H1 (cell line): ENCODE measurements at regions not wholly inside any gene's neighbourhood (a gene's known extent, or its start where the extent isn't known, plus 50 kb on each side); places are given as distances from the start of the nearest gene placed in this dataset.

Source experiments
- ATF3 ChIP-seq: IDR thresholded peaks from 2 replicates; pipeline ENCODE4 v1.6.1; 2011; ENCODE audit warnings: low read depth, mild to moderate bottlenecking, low read length; ENCODE audit not compliant: insufficient read depth
- NANOG ChIP-seq: IDR thresholded peaks from 2 replicates; pipeline ENCODE4 v1.6.1; 2011; ENCODE audit warnings: low read length, low read depth, mild to moderate bottlenecking, inconsistent platforms; ENCODE audit not compliant: insufficient read depth, poor library complexity, severe bottlenecking
- POLR2AphosphoS5 ChIP-seq: IDR thresholded peaks from 2 replicates; pipeline ENCODE4 v1.6.1; 2011; ENCODE audit warnings: low read depth, low read length
- RAD21 ChIP-seq, 2 experiments: IDR thresholded peaks in 1 of 2; conservative IDR thresholded peaks in 1 of 2; 2 replicates each; pipeline ENCODE4 v1.6.1; 2011; ENCODE audit warnings: low read depth in 2 of 2, low read length in 2 of 2, improper control_type of control experiment in 1 of 2, inconsistent platforms in 1 of 2, mild to moderate bottlenecking in 1 of 2, moderate library complexity in 1 of 2
- TEAD4 ChIP-seq: IDR thresholded peaks from 2 replicates; pipeline ENCODE4 v1.6.1; 2012; ENCODE audit warnings: low read depth, low read length, inconsistent platforms, mixed read lengths

- no peak for TF ChIP-seq ATF3
- TF ChIP-seq TEAD4 = no peak
- TF ChIP-seq RAD21 (IDR thresholded peaks at IDR 0.05 in 1 of 2, conservative IDR thresholded peaks at IDR 0.05 in 1 of 2; ENCODE audit: low read depth in 2 of 2, low read length in 2 of 2) = no peak
- TF ChIP-seq NANOG = no peak
- no peak for TF ChIP-seq POLR2AphosphoS5
Observed at GRCh38 chr4:120130786-120131185, 64.1 kb upstream of the MAD2L1 start (continued).
